Keratinocyte (primary cell): ENCODE measurements at regions not wholly inside any gene's neighbourhood (a gene's known extent, or its start where the extent isn't known, plus 50 kb on each side); places are given as distances from the start of the nearest gene placed in this dataset.

Experiments
- DNase-seq: peaks from one replicate; pipeline ENCODE4 v3.0.0-alpha.2; 2011; ENCODE audit warnings: low read depth, missing footprints, low spot score
- FAIRE-seq: peaks from 2 replicates; lab custom pipeline; 2011; peaks lifted over from hg19 to GRCh38; lab: Jason Lieb, UNC
- H2AFZ ChIP-seq: 2 replicates; pipeline ENCODE4 v1.6.0; 2012; ENCODE audit warnings: low read length, control low read depth, inconsistent platforms; ENCODE audit not compliant: control insufficient read depth
- H3K27ac ChIP-seq: 2 replicates; pipeline ENCODE4 v1.5.1; 2011; ENCODE audit warnings: low read length; ENCODE audit not compliant: control insufficient read depth, insufficient read depth
- H3K27me3 ChIP-seq: 3 replicates; pipeline ENCODE4 v1.6.0; 2011; ENCODE audit warnings: low read length; ENCODE audit not compliant: control insufficient read depth, insufficient read depth; ENCODE audit errors: extremely low read depth
- H3K36me3 ChIP-seq, 2 experiments: 2 replicates in 1 of 2; 3 replicates in 1 of 2; pipeline ENCODE4 v1.5.1; 2011; ENCODE audit warnings: low read length in 2 of 2, mild to moderate bottlenecking in 1 of 2; ENCODE audit not compliant: control insufficient read depth in 2 of 2, insufficient read depth in 2 of 2; ENCODE audit errors: extremely low read depth in 1 of 2
- H3K4me1 ChIP-seq: 3 replicates; pipeline ENCODE4 v1.5.1; 2011; ENCODE audit warnings: low read length; ENCODE audit not compliant: control insufficient read depth, insufficient read depth; ENCODE audit errors: extremely low read depth
- H3K4me2 ChIP-seq: 3 replicates; pipeline ENCODE4 v1.6.0; 2011; ENCODE audit warnings: low read depth, low read length; ENCODE audit not compliant: control insufficient read depth, insufficient read depth; ENCODE audit errors: extremely low read depth
- H3K4me3 ChIP-seq, 3 experiments: fragments of 200-600 bp in 1 of 3; sonication (generic) in 1 of 3; 2 replicates in 2 of 3; 3 replicates in 1 of 3; pipeline ENCODE4 v1.5.1; 2011 to 2016; ENCODE audit warnings: low read length in 3 of 3, mild to moderate bottlenecking in 3 of 3, control low read depth in 2 of 3, inconsistent platforms in 1 of 3, low read depth in 1 of 3, mixed read lengths in 1 of 3, mixed run types in 1 of 3, moderate library complexity in 1 of 3; ENCODE audit not compliant: control insufficient read depth in 2 of 3, insufficient read depth in 2 of 3; ENCODE audit errors: extremely low read depth in 1 of 3
- H3K79me2 ChIP-seq: 2 replicates; pipeline ENCODE4 v1.6.0; 2012; ENCODE audit warnings: low read length; ENCODE audit not compliant: control insufficient read depth, insufficient read depth
- H3K9ac ChIP-seq: 3 replicates; pipeline ENCODE4 v1.6.0; 2011; ENCODE audit warnings: low read length; ENCODE audit not compliant: control insufficient read depth, insufficient read depth; ENCODE audit errors: extremely low read depth
- H3K9me1 ChIP-seq: 3 replicates; pipeline ENCODE4 v1.6.0; 2011; ENCODE audit warnings: low read length; ENCODE audit not compliant: control insufficient read depth, insufficient read depth; ENCODE audit errors: extremely low read depth
- H3K9me3 ChIP-seq: 2 replicates; pipeline ENCODE4 v1.5.1; 2012; ENCODE audit warnings: low read depth, low read length; ENCODE audit not compliant: control insufficient read depth
- H4K20me1 ChIP-seq: 3 replicates; pipeline ENCODE4 v1.6.0; 2011; ENCODE audit warnings: low read length; ENCODE audit not compliant: control insufficient read depth, insufficient read depth; ENCODE audit errors: extremely low read depth
- CTCF ChIP-seq, 3 experiments: IDR thresholded peaks in 1 of 3; conservative IDR thresholded peaks in 1 of 3; optimal IDR thresholded peaks in 1 of 3; 2 replicates in 2 of 3; 3 replicates in 1 of 3; pipeline versions ENCODE3 to v1.5.1; 2011; ENCODE audit warnings: low read length in 3 of 3, mild to moderate bottlenecking in 3 of 3, moderate library complexity in 2 of 3, control low read depth in 1 of 3, inconsistent platforms in 1 of 3; ENCODE audit not compliant: insufficient read depth in 2 of 3; ENCODE audit errors: extremely low read depth in 1 of 3
- EZH2 ChIP-seq: IDR thresholded peaks from one replicate; pipeline ENCODE4 v1.6.1; 2012; ENCODE audit warnings: inconsistent platforms, mild to moderate bottlenecking, low read length, moderate library complexity
- dilution Hi-C: fragments of 300-500 bp; cut with MboI; formaldehyde crosslinking; loops from one replicate; pipeline ENCODE4 v1.7.0; 2020; ENCODE audit warnings: low sequenced_read_pairs; ENCODE audit not compliant: extremely low pct_ligation_motif_present
- small RNA-seq, 3 experiments: library from RNA; depleted of rRNA; stranded (forward); fragments of <200 nt; gene quantifications; one replicate each; pipeline ENCODE3, GENCODE V24; 2012; ENCODE audit warnings: low read depth in 3 of 3, low replicate concordance in 1 of 3; ENCODE audit not compliant: insufficient read length in 3 of 3

GRCh38 chr3:73326396-73326795 is 264.9 kb downstream of the EBLN2 start:
- H3K36me3 ChIP-seq = no peaks in the 10 kb centered on the region
- no peak overlapping the region for H3K27ac ChIP-seq
- H3K9me1 ChIP-seq = no peaks in the 10 kb centered on the region
- FAIRE-seq = no peak
- H3K27me3 ChIP-seq = no peaks in the 10 kb centered on the region
- no peak overlapping the region for H2AFZ ChIP-seq
- H3K9me3 ChIP-seq = no peaks in the 10 kb centered on the region
- H4K20me1 ChIP-seq = no peaks in the 10 kb centered on the region
- no peak overlapping the region for H3K9ac ChIP-seq
- H3K4me1 ChIP-seq = no peaks in the 10 kb centered on the region
- H3K79me2 ChIP-seq = no peaks in the 10 kb centered on the region
- H3K4me3 ChIP-seq = no peak overlapping the region
- dilution Hi-C loops = no loop called here
- TF ChIP-seq CTCF (optimal IDR thresholded peaks at IDR 0.05 in 1 of 3, IDR thresholded peaks at IDR 0.05 in 1 of 3, conservative IDR thresholded peaks at IDR 0.05 in 1 of 3; ENCODE audit: extremely low read depth in 1 of 3, insufficient read depth in 2 of 3, low read length in 3 of 3) (no peak), EZH2 (no peak)
- no peak for DNase-seq
- H3K4me2 ChIP-seq = no peak overlapping the region

GRCh38 chr3:73327052-73327451 is 265.6 kb downstream of the EBLN2 start:
- Histone ChIP-seq H3K27me3 (no peaks in the 10 kb centered on the region), H3K79me2 (no peaks in the 10 kb centered on the region), H4K20me1 (no peaks in the 10 kb centered on the region), H3K9me3 (no peaks in the 10 kb centered on the region), H3K9ac (no peak overlapping the region), H3K27ac (no peak overlapping the region), H3K36me3 (no peaks in the 10 kb centered on the region), H3K4me3 (no peak overlapping the region), H3K4me1 (no peaks in the 10 kb centered on the region), H2AFZ (no peak overlapping the region), H3K9me1 (no peaks in the 10 kb centered on the region), H3K4me2 (no peak overlapping the region)
- FAIRE-seq (no peak), DNase-seq (no peak)
- dilution Hi-C loops = no loop called here
- TF ChIP-seq EZH2 = no peak
- TF ChIP-seq CTCF (optimal IDR thresholded peaks at IDR 0.05 in 1 of 3, IDR thresholded peaks at IDR 0.05 in 1 of 3, conservative IDR thresholded peaks at IDR 0.05 in 1 of 3; ENCODE audit: extremely low read depth in 1 of 3, insufficient read depth in 2 of 3, low read length in 3 of 3) = no peak

Small RNA genes lying in the stretch of these regions (small RNA-seq; reads per million reads assigned to genes)
- 0 reads per million in 3 experiments for gene RNU6-1270P
